Activated CD8-positive, alpha-beta T cell treated with anti-CD3 and anti-CD28 coated beads for 36 hours (primary cell): ENCODE measurements at regions not wholly inside any gene's neighbourhood (a gene's known extent, or its start where the extent isn't known, plus 50 kb on each side); places are given as distances from the start of the nearest gene placed in this dataset.

Experiments used
- ATAC-seq: fragments of 200-7000 bp; cut with Tn5 transposase; one replicate; pipeline ENCODE4 v1.10.0; 2021; ENCODE audit warnings: mild to moderate bottlenecking, moderate library complexity
- CTCF ChIA-PET: fragments of 350-600 bp; sonication (Branson Sonifier 250); formaldehyde crosslinking; loops from one replicate; lab custom pipeline; 2021; ENCODE audit warnings: antibody characterized with exemption; lab: Charles Lee
- POLR2A ChIA-PET: fragments of 350-600 bp; sonication (Branson Sonifier 250); formaldehyde crosslinking; loops from one replicate; lab custom pipeline; 2021; ENCODE audit warnings: antibody characterized with exemption; lab: Charles Lee
- DNase-seq: peaks from one replicate; pipeline ENCODE4 v3.0.0-alpha.2; 2020
- H3K27ac Mint-ChIP-seq: one replicate; pipeline ENCODE4 v1.8.0; 2021; ENCODE audit warnings: mild to moderate bottlenecking, mixed read lengths
- H3K27me3 Mint-ChIP-seq: one replicate; pipeline ENCODE4 v1.8.0; 2021; ENCODE audit warnings: mixed read lengths
- H3K36me3 Mint-ChIP-seq: one replicate; pipeline ENCODE4 v1.8.0; 2021; ENCODE audit warnings: low read depth, mixed read lengths
- H3K4me1 Mint-ChIP-seq: one replicate; pipeline ENCODE4 v1.8.0; 2021; ENCODE audit warnings: low read depth, mixed read lengths
- H3K4me3 Mint-ChIP-seq: one replicate; pipeline ENCODE4 v1.8.0; 2021; ENCODE audit warnings: mild to moderate bottlenecking, moderate library complexity, mixed read lengths
- H3K9me3 Mint-ChIP-seq: one replicate; pipeline ENCODE4 v1.8.0; 2021; ENCODE audit warnings: mixed read lengths
- intact Hi-C: fragments of 100-400 bp; cut with micrococcal nuclease; formaldehyde crosslinking; loops from one replicate; pipeline ENCODE4 v1.10.0; 2022
- TF ChIP-seq, protein P1 (sequence below): fragments of 200-600 bp; IDR thresholded peaks from one replicate; pipeline ENCODE4 v1.8.0; 2022; ENCODE audit warnings: antibody characterized with exemption, mild to moderate bottlenecking

DNA sequence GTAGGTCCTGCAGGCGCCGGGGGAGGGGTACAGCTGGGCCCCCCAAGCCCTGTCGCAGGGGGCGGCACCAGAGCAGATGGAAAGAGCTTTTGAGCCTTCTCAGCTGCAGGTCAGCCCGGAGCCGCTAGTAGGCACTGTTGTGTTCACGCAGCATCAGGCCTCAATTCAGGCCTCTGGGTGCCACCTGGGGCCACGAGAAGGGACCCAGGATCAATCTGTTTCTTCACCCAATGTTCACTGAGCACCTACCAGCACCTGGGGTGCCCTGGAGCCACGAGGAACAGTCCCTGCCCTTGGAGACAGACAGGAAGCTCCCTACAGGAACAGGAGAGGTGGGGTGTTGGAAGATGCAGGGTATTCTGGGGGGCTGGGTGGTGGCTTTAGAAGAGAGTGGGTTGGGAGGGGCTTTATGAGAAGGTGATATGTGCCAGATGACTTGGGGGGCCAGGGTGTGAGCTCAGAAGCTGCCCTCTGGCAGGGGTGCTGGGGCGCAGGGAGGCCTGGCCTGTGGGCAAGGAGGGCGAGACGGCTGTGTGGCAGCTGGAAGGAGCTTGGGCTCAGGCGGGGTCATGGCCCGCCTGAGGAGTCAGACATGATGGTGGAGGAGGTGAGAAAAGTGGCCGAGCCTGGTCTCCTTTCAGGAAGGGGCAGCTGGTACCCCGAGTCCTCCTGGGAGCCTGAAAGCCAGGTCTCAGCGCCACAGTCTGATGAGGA lies 121.9 kb upstream of the GSE1 start:
- Mint-ChIP-seq H3K27me3 (no peaks in the 10 kb centered on the region), H3K36me3 (no peaks in the 10 kb centered on the region), H3K4me3 (no peak overlapping the region), H3K4me1 (peaks cover 19% of the 10 kb centered on the region), H3K27ac (no peak overlapping the region), H3K9me3 (no peaks in the 10 kb centered on the region)
- POLR2A ChIA-PET: interaction anchor here (0.8 kb wide), 1 partner anchor 79 kb away, joined by 3 read pairs; no protein-coding TSS in a partner anchor
- CTCF ChIA-PET: interaction anchor here (0.7 to 6.3 kb wide), 26 partner anchors 9 to 198 kb away, joined by 3 to 46 read pairs (median 4); partner anchors contain the start of gene GSE1
- TF ChIP-seq, protein P1, sequence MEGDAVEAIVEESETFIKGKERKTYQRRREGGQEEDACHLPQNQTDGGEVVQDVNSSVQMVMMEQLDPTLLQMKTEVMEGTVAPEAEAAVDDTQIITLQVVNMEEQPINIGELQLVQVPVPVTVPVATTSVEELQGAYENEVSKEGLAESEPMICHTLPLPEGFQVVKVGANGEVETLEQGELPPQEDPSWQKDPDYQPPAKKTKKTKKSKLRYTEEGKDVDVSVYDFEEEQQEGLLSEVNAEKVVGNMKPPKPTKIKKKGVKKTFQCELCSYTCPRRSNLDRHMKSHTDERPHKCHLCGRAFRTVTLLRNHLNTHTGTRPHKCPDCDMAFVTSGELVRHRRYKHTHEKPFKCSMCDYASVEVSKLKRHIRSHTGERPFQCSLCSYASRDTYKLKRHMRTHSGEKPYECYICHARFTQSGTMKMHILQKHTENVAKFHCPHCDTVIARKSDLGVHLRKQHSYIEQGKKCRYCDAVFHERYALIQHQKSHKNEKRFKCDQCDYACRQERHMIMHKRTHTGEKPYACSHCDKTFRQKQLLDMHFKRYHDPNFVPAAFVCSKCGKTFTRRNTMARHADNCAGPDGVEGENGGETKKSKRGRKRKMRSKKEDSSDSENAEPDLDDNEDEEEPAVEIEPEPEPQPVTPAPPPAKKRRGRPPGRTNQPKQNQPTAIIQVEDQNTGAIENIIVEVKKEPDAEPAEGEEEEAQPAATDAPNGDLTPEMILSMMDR: peak; percentile 76
- ATAC-seq (peak; percentile 88), DNase-seq (peak; percentile 72)
- intact Hi-C loops: no loop called here

DNA sequence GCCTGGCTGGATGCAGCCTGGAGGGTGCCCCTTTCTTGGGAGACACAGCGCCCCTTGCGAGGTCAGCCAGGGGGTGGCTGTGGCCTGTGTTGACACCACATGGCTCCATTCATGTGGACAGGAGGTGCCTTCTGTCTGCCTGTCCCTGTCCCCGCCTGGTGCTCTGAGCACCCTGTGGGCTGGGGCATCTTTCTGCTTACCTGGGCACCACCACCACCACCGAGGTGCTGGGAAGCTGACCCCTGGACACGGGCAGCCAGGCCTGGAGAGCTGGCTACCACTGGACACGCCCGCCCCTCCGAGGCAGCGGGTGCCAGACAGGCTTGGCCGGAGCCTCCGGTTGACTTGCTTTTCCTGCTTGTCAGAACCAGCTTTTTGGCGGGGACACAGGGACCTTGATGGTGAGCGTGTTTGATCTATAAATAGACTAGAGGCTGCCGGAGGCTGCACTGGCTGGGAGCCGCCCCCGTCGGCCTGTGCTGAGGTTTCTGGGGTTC lies 121.3 kb upstream of the GSE1 start:
- CTCF ChIA-PET: interaction anchor here (0.8 to 6.3 kb wide), 19 partner anchors 10 to 198 kb away, joined by 3 to 46 read pairs (median 5); partner anchors contain the start of gene GSE1
- POLR2A ChIA-PET: interaction anchor here (0.5 to 0.8 kb wide), 2 partner anchors 78 to 881 kb away, joined by 3 read pairs; no protein-coding TSS in a partner anchor
- TF ChIP-seq, protein P1: no peak
- no peak overlapping the region for H3K27ac Mint-ChIP-seq
- DNase-seq (peak; percentile 52), ATAC-seq (peak; percentile 74)
- H3K27me3 Mint-ChIP-seq: no peaks in the 10 kb centered on the region
- H3K4me1 Mint-ChIP-seq: peaks cover 19% of the 10 kb centered on the region
- H3K9me3 Mint-ChIP-seq: no peaks in the 10 kb centered on the region
- H3K4me3 Mint-ChIP-seq: no peak overlapping the region
- no peaks in the 10 kb centered on the region for H3K36me3 Mint-ChIP-seq
- intact Hi-C loops: no loop called here

DNA sequence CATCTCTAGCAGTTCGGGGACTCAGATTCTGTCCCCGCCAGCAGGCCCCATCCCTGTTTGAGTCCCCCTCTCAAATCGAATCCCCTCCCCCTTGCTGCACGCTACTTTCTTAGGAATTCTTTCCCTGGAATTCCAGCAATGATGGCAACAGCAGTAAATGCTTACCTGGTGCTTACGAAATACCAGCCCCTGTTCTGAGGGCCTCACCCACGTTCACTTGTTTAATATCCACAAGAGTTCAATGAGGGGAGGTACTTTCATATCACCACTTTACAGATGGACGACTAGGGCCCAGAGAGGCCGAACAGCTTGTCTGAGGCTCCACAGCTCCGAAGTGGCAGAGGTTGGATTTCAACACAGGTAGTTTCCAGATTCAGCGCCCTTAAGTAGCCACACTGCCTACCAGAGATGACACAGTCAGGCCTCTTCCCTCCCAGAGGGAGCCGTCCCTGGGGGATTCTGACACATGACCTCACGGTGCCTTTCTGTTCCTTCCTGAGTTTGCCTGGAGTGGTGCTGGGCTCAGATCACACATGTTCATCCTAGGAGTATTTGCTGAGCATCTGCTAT lies 120.7 kb upstream of the GSE1 start:
- DNase-seq: no peak
- intact Hi-C loops: no loop called here
- TF ChIP-seq, protein P1: no peak
- H3K4me1 Mint-ChIP-seq: peaks cover 19% of the 10 kb centered on the region
- no peak overlapping the region for H3K4me3 Mint-ChIP-seq
- H3K9me3 Mint-ChIP-seq: no peaks in the 10 kb centered on the region
- H3K27ac Mint-ChIP-seq: no peak overlapping the region
- no peaks in the 10 kb centered on the region for H3K36me3 Mint-ChIP-seq
- ChIA-PET POLR2A (interaction anchor here (0.5 kb wide), 1 partner anchor 880 kb away, joined by 3 read pairs; no protein-coding TSS in a partner anchor), CTCF (interaction anchor here (1.2 to 6.3 kb wide), 7 partner anchors 36 to 136 kb away, joined by 3 to 46 read pairs (median 4); partner anchors contain the start of gene GSE1)
- H3K27me3 Mint-ChIP-seq: no peaks in the 10 kb centered on the region
- ATAC-seq: no peak

DNA sequence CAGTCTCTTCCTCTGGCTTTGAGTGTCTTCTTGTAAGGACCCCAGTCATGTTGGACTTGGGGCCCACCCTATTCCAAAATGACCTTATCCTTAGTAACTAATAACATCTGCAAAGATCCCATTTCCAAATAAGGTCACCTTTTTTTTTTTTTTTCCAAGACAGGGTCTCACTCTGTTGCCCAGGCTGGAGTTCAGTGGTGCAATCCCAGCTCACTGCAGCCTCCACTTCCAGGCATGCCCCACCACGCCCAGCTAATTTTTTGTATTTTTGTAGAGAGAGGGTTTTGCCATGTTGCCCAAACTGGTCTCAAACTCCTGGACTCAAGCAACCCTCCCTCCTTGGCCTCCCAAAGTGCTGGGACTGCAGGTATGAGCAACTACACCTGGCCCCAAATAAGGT lies 118.8 kb upstream of the GSE1 start:
- intact Hi-C loops: no loop called here
- no peak overlapping the region for H3K27ac Mint-ChIP-seq
- ChIA-PET POLR2A (interaction anchor here (0.9 kb wide), 1 partner anchor 49 kb away, joined by 3 read pairs; no protein-coding TSS in a partner anchor), CTCF (interaction anchor here (1.3 to 1.5 kb wide), 2 partner anchors 35 to 116 kb away, joined by 4 to 7 read pairs; no protein-coding TSS in a partner anchor)
- TF ChIP-seq, protein P1: no peak
- no peaks in the 10 kb centered on the region for H3K27me3 Mint-ChIP-seq
- ATAC-seq: no peak
- no peak for DNase-seq
- no peaks in the 10 kb centered on the region for H3K36me3 Mint-ChIP-seq
- H3K4me1 Mint-ChIP-seq: peaks cover 19% of the 10 kb centered on the region
- H3K9me3 Mint-ChIP-seq: no peaks in the 10 kb centered on the region
- H3K4me3 Mint-ChIP-seq: no peak overlapping the region
